Mesenchymal stem cell (in vitro differentiated cells and primary cell): ENCODE measurements at regions not wholly inside any gene's neighbourhood (a gene's known extent, or its start where the extent isn't known, plus 50 kb on each side); places are given as distances from the start of the nearest gene placed in this dataset.

Source experiments
- DNase-seq: peaks from one replicate; pipeline ENCODE4 v3.0.0-alpha.2; 2013
- H2AFZ ChIP-seq: one replicate; pipeline ENCODE4 v1.6.1; 2013; ENCODE audit warnings: low read depth, mild to moderate bottlenecking, control low read depth, inconsistent platforms, low read length, moderate library complexity
- H2AK5ac ChIP-seq: 2 replicates; pipeline ENCODE4 v1.6.1; 2013; ENCODE audit warnings: low read length, moderate library complexity, mild to moderate bottlenecking, inconsistent platforms; ENCODE audit not compliant: severe bottlenecking
- H2BK120ac ChIP-seq: one replicate; pipeline ENCODE4 v1.6.1; 2013; ENCODE audit warnings: low read depth, mild to moderate bottlenecking, inconsistent platforms, low read length, moderate library complexity
- H2BK12ac ChIP-seq, 2 experiments: one replicate each; pipeline ENCODE4 v1.6.1; 2013; ENCODE audit warnings: inconsistent platforms in 2 of 2, low read length in 2 of 2, mild to moderate bottlenecking in 2 of 2, moderate library complexity in 2 of 2, control low read depth in 1 of 2
- H2BK15ac ChIP-seq: one replicate; pipeline ENCODE4 v1.6.1; 2013; ENCODE audit warnings: mild to moderate bottlenecking, low read depth, inconsistent platforms; ENCODE audit not compliant: poor library complexity, severe bottlenecking
- H2BK5ac ChIP-seq: 2 replicates; pipeline ENCODE4 v1.6.1; 2013; ENCODE audit warnings: low read depth, mild to moderate bottlenecking, low read length, control low read depth, inconsistent platforms; ENCODE audit not compliant: poor library complexity, severe bottlenecking
- H3K14ac ChIP-seq, 2 experiments: one replicate each; pipeline ENCODE4 v1.6.1; 2013; ENCODE audit warnings: inconsistent platforms in 2 of 2, low read length in 2 of 2, control low read depth in 1 of 2, mild to moderate bottlenecking in 1 of 2, moderate library complexity in 1 of 2
- H3K18ac ChIP-seq, 2 experiments: one replicate each; pipeline ENCODE4 v1.6.1; 2013; ENCODE audit warnings: inconsistent platforms in 2 of 2, low read length in 2 of 2, control low read depth in 1 of 2, low read depth in 1 of 2, mild to moderate bottlenecking in 1 of 2
- H3K23ac ChIP-seq, 2 experiments: one replicate each; pipeline ENCODE4 v1.6.1; 2013; ENCODE audit warnings: inconsistent platforms in 2 of 2, low read length in 2 of 2, mild to moderate bottlenecking in 2 of 2, moderate library complexity in 2 of 2, control low read depth in 1 of 2
- H3K27ac ChIP-seq: 2 replicates; pipeline ENCODE4 v1.5.1; 2013; ENCODE audit warnings: mild to moderate bottlenecking, moderate library complexity, low read length, control low read depth, inconsistent platforms; ENCODE audit not compliant: poor library complexity, severe bottlenecking
- H3K27me3 ChIP-seq, 2 experiments: 2 replicates each; pipeline versions ENCODE4 v1.6.1 to v1.7.0; 2013; ENCODE audit warnings: low read length in 2 of 2, mild to moderate bottlenecking in 2 of 2, moderate library complexity in 2 of 2, control low read depth in 1 of 2, inconsistent platforms in 1 of 2; ENCODE audit not compliant: control insufficient read depth in 1 of 2, insufficient read depth in 1 of 2
- H3K36me3 ChIP-seq, 2 experiments: 2 replicates each; pipeline versions ENCODE4 v1.6.1 to v1.7.0; 2013; ENCODE audit warnings: low read length in 2 of 2, control low read depth in 1 of 2, inconsistent platforms in 1 of 2, low read depth in 1 of 2, mild to moderate bottlenecking in 1 of 2; ENCODE audit not compliant: insufficient read depth in 2 of 2, control insufficient read depth in 1 of 2
- H3K4ac ChIP-seq, 2 experiments: one replicate each; pipeline ENCODE4 v1.6.1; 2013; ENCODE audit warnings: inconsistent platforms in 2 of 2, low read length in 2 of 2, mild to moderate bottlenecking in 2 of 2, moderate library complexity in 2 of 2, control low read depth in 1 of 2, low read depth in 1 of 2
- H3K4me1 ChIP-seq: 2 replicates; pipeline ENCODE4 v1.6.1; 2013; ENCODE audit warnings: low read depth, low read length, control low read depth; ENCODE audit not compliant: control insufficient read depth, insufficient read depth
- H3K4me2 ChIP-seq: 2 replicates; pipeline ENCODE4 v1.6.1; 2013; ENCODE audit warnings: low read length, mild to moderate bottlenecking, inconsistent platforms; ENCODE audit not compliant: poor library complexity, severe bottlenecking
- H3K4me3 ChIP-seq, 2 experiments: 2 replicates each; pipeline versions ENCODE4 v1.5.1 to v1.7.0; 2013; ENCODE audit warnings: low read length in 2 of 2, mild to moderate bottlenecking in 2 of 2, control low read depth in 1 of 2, low read depth in 1 of 2; ENCODE audit not compliant: insufficient read depth in 1 of 2
- H3K79me1 ChIP-seq: replicated peaks from 2 replicates; pipeline ENCODE4 v1.6.1; 2013; ENCODE audit warnings: mild to moderate bottlenecking, control low read depth, low read length, inconsistent platforms; ENCODE audit not compliant: poor library complexity, severe bottlenecking
- H3K9ac ChIP-seq: 2 replicates; pipeline ENCODE4 v1.7.0; 2013; ENCODE audit warnings: mild to moderate bottlenecking, low read length, moderate library complexity
- H3K9me3 ChIP-seq: 2 replicates; pipeline ENCODE4 v1.7.0; 2013; ENCODE audit warnings: mild to moderate bottlenecking, low read length; ENCODE audit not compliant: control insufficient read depth
- H4K8ac ChIP-seq: one replicate; pipeline ENCODE4 v1.6.1; 2013; ENCODE audit warnings: inconsistent platforms, mild to moderate bottlenecking, low read length, moderate library complexity
- H4K91ac ChIP-seq: one replicate; pipeline ENCODE4 v1.6.1; 2013; ENCODE audit warnings: mild to moderate bottlenecking, low read length, inconsistent platforms
- WGBS: methylation state at CpG from one replicate; pipeline ENCODE4 v1.1.7; 2013; ENCODE audit warnings: mixed read lengths; 5-methylcytosine and 5-hydroxymethylcytosine counted together

GRCh38 chr17:33889766-33890165, 365.3 kb upstream of the CCL2 start:
- no peak overlapping the region for H3K18ac ChIP-seq
- no peaks in the 10 kb centered on the region for H3K36me3 ChIP-seq
- no peak overlapping the region for H3K23ac ChIP-seq
- H3K4me3 ChIP-seq: no peak overlapping the region
- H3K79me1 ChIP-seq: no peaks in the 10 kb centered on the region
- H3K9me3 ChIP-seq: no peaks in the 10 kb centered on the region
- no peak overlapping the region for H3K4ac ChIP-seq
- no peak overlapping the region for H2BK5ac ChIP-seq
- WGBS: 83% methylated on average over 1 of the region's 2 CpGs
- no peaks in the 10 kb centered on the region for H3K27me3 ChIP-seq
- no peak overlapping the region for H2AFZ ChIP-seq
- no peak overlapping the region for H3K27ac ChIP-seq
- H2BK15ac ChIP-seq: no peak overlapping the region
- H3K4me1 ChIP-seq: no peaks in the 10 kb centered on the region
- H3K9ac ChIP-seq: no peak overlapping the region
- H2BK12ac ChIP-seq: no peak overlapping the region
- no peak for DNase-seq
- no peak overlapping the region for H2BK120ac ChIP-seq
- no peak overlapping the region for H2AK5ac ChIP-seq
- no peak overlapping the region for H3K4me2 ChIP-seq
- no peak overlapping the region for H4K91ac ChIP-seq
- H4K8ac ChIP-seq: no peak overlapping the region
- H3K14ac ChIP-seq: no peak overlapping the region

GRCh38 chr17:33892717-33893591, 362.1 kb upstream of the CCL2 start:
- Histone ChIP-seq H2BK15ac (no peak overlapping the region), H2AFZ (no peak overlapping the region), H2BK12ac (no peak overlapping the region), H4K91ac (no peak overlapping the region), H3K9me3 (no peaks in the 10 kb centered on the region), H3K4me3 (no peak overlapping the region), H2AK5ac (no peak overlapping the region), H3K4me2 (no peak overlapping the region), H3K14ac (no peak overlapping the region), H2BK120ac (no peak overlapping the region), H3K4me1 (no peaks in the 10 kb centered on the region), H4K8ac (no peak overlapping the region), H3K18ac (no peak overlapping the region), H3K79me1 (no peaks in the 10 kb centered on the region), H3K27ac (no peak overlapping the region), H3K9ac (no peak overlapping the region), H2BK5ac (no peak overlapping the region), H3K36me3 (no peaks in the 10 kb centered on the region), H3K27me3 (no peaks in the 10 kb centered on the region), H3K4ac (no peak overlapping the region), H3K23ac (no peak overlapping the region)
- no peak for DNase-seq
- WGBS: 58% methylated on average over 4 of the region's 6 CpGs

GRCh38 chr17:33895491-33895890, 359.6 kb upstream of the CCL2 start:
- DNase-seq: no peak
- H3K4me3 ChIP-seq: no peak overlapping the region
- H3K14ac ChIP-seq: no peak overlapping the region
- no peak overlapping the region for H3K23ac ChIP-seq
- no peak overlapping the region for H3K18ac ChIP-seq
- H3K4me2 ChIP-seq: no peak overlapping the region
- WGBS: 38% methylated on average over 3 of the region's 3 CpGs
- H2AK5ac ChIP-seq: no peak overlapping the region
- H3K4me1 ChIP-seq: no peaks in the 10 kb centered on the region
- no peaks in the 10 kb centered on the region for H3K9me3 ChIP-seq
- no peak overlapping the region for H3K9ac ChIP-seq
- H3K4ac ChIP-seq: no peak overlapping the region
- no peak overlapping the region for H4K8ac ChIP-seq
- H2BK120ac ChIP-seq: no peak overlapping the region
- H2BK15ac ChIP-seq: no peak overlapping the region
- H4K91ac ChIP-seq: no peak overlapping the region
- no peaks in the 10 kb centered on the region for H3K79me1 ChIP-seq
- no peak overlapping the region for H2BK5ac ChIP-seq
- H2AFZ ChIP-seq: no peak overlapping the region
- H3K36me3 ChIP-seq: no peaks in the 10 kb centered on the region
- no peaks in the 10 kb centered on the region for H3K27me3 ChIP-seq
- H3K27ac ChIP-seq: no peak overlapping the region
- H2BK12ac ChIP-seq: no peak overlapping the region

GRCh38 chr17:33896263-33896662, 358.8 kb upstream of the CCL2 start:
- no peak overlapping the region for H3K14ac ChIP-seq
- H3K4me3 ChIP-seq: no peak overlapping the region
- H3K9me3 ChIP-seq: no peaks in the 10 kb centered on the region
- WGBS: 55% methylated on average over 6 of the region's 6 CpGs
- H2AK5ac ChIP-seq: no peak overlapping the region
- no peak for DNase-seq
- no peaks in the 10 kb centered on the region for H3K79me1 ChIP-seq
- no peak overlapping the region for H4K8ac ChIP-seq
- no peak overlapping the region for H2AFZ ChIP-seq
- H3K4me2 ChIP-seq: no peak overlapping the region
- no peak overlapping the region for H2BK15ac ChIP-seq
- no peak overlapping the region for H2BK120ac ChIP-seq
- no peaks in the 10 kb centered on the region for H3K36me3 ChIP-seq
- H4K91ac ChIP-seq: no peak overlapping the region
- H3K9ac ChIP-seq: no peak overlapping the region
- no peak overlapping the region for H3K18ac ChIP-seq
- no peaks in the 10 kb centered on the region for H3K27me3 ChIP-seq
- no peak overlapping the region for H3K23ac ChIP-seq
- no peak overlapping the region for H3K27ac ChIP-seq
- H2BK12ac ChIP-seq: no peak overlapping the region
- no peak overlapping the region for H2BK5ac ChIP-seq
- no peak overlapping the region for H3K4ac ChIP-seq
- H3K4me1 ChIP-seq: no peaks in the 10 kb centered on the region
